T follicular helper cell (primary cell): ENCODE measurements at regions not wholly inside any gene's neighbourhood (a gene's known extent, or its start where the extent isn't known, plus 50 kb on each side); places are given as distances from the start of the nearest gene placed in this dataset.
"Not testable (repeated sequence)": the region's sequence is repeated elsewhere in the genome, so short reads cannot be mapped to it uniquely, and the experiment has no call there.

Experiments
- DNase-seq: peaks from one replicate; pipeline ENCODE4 v3.0.0-alpha.2; 2020; ENCODE audit warnings: low read depth

DNA sequence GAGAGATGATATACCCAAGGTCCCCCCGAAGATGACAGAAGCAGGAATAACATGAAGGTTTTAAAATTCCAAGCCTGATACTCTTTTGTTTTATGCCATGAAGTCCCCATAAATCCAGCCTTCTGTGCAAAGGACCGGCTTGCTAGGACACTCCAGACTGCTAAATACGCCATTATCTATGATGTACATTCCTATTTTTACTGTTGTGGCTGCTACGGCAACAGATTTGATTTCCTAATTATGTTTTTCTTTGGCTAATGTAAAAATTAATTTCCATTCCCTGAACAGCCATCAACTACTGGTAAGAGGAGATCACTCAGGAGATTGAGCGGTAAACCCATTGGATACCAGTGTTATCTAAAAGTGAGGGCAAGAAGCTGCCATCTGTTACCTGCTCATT is 1090.8 kb downstream of the TYW1 start:
- no peak for DNase-seq

- DNase-seq, result no peak
Measured at GRCh38 chr7:68088879-68089278, 1092.2 kb downstream of the TYW1 start.

DNA sequence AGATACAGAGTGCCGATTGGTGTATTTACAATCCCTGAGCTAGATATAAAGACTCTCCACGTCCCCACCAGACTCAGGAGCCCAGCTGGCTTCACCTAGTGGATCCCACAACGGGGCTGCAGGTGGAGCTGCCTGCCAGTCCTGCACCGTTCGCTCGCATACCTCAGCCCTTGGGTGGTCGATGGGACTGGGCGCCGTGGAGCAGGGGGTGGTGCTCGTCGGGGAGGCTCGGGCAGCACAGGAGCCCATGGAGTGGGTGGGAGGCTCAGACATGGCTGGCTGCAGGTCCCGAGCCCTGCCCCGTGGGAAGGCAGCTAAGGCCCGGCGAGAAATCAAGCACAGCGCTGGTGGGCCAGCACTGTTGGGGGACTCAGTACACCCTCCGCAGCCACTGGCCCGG is 1093.6 kb downstream of the TYW1 start:
- not testable (repeated sequence) for DNase-seq

DNA sequence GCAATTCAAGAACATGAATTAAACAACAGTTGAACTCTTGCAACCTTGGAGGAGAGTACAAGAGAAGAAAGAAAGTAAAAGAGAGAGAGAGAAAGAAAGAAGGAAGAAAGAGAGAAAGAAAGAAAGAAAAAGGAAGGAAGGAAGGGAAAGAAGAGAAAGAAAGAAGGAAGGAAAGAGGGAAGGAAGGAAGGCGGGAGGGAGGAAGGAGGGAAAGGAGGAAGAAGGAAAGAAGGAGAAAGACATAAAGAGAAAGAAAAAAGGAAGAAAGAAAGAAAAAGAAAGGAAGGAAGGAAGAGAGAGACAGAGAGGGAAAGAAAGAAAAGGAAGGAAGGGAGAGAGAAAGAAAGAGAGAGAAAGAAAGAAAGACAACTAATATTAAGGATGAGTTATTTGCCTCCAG is 1106.7 kb downstream of the TYW1 start:
- no peak for DNase-seq

GRCh38 chr7:68107261-68107660 is 1110.6 kb downstream of the TYW1 start:
- DNase-seq, result no peak

DNA sequence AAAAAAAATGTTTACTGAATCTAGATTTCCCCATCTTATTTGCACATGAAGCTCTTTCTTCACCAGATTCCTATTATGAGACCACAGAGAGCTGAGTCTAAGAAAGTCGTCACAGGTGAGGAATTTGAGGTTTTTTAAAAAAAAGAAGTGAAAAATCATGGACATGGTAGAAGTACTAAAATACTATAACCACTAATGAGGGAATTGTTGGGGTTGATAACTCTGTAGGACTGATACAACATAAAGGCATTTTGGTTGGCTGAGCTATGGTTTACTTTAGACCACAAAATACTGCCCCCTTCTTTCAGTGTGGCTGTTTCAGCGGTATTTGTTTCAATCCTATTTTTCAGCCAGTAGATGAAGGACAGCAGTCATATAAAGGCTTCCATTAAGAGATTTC is 1111.3 kb downstream of the TYW1 start:
- DNase-seq, result no peak

DNA sequence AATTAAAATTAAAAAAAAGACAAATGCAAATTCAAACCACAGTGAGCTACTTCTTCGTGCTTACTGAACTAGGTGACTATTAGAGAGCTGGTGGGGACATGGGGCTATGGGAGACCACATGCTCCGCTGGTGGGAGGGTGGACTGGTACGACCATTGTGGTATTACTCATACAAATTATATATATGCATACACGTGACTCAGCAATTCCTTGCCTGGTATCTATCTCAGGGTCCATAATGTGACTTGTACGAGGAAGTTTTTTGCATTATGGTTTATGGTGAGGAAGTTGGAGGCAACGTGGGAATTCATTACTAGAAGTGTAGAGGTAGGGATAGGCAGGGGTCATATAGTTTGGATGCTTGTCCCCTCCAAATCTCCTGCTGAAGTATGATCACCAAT is 1112.7 kb downstream of the TYW1 start:
- no peak for DNase-seq

GRCh38 chr7:68119411-68119810 is 1122.8 kb downstream of the TYW1 start:
- no peak for DNase-seq

- no peak for DNase-seq
Measured at GRCh38 chr7:68121056-68121455, 1124.4 kb downstream of the TYW1 start.

GRCh38 chr7:68121655-68122054 is 1125.0 kb downstream of the TYW1 start:
- DNase-seq, result no peak

DNA sequence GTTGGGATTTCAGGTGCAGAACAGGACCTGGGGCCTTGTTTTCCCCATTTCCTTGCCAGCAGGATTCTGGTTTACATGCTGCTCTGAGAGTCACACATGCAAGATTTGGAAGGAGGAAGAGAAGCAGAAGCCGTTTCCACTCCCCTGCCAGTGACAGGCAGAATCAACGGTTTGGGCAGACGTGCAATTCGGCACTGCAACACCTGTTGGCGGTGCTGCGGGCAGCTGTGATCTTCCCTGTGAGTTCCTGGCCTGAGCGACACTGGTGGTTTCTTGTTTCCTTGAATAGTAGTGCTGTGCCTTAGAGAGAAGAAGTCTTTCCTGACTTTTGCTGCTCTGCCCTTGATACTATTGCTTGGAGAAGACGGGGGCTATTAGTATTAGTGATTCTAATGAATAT is 1126.2 kb downstream of the TYW1 start:
- DNase-seq, result no peak

- no peak for DNase-seq
Measured at GRCh38 chr7:68125168-68125567, 1128.5 kb downstream of the TYW1 start.

GRCh38 chr7:68133045-68133444 is 1136.4 kb downstream of the TYW1 start:
- no peak for DNase-seq

- no peak for DNase-seq
Measured at GRCh38 chr7:68143345-68143744, 1146.7 kb downstream of the TYW1 start.

- no peak for DNase-seq
Measured at GRCh38 chr7:68146983-68147382, 1150.3 kb downstream of the TYW1 start.

GRCh38 chr7:68147614-68148238 is 1151.1 kb downstream of the TYW1 start:
- no peak for DNase-seq

- DNase-seq, result no peak
Measured at GRCh38 chr7:68148440-68148839, 1151.8 kb downstream of the TYW1 start.

DNA sequence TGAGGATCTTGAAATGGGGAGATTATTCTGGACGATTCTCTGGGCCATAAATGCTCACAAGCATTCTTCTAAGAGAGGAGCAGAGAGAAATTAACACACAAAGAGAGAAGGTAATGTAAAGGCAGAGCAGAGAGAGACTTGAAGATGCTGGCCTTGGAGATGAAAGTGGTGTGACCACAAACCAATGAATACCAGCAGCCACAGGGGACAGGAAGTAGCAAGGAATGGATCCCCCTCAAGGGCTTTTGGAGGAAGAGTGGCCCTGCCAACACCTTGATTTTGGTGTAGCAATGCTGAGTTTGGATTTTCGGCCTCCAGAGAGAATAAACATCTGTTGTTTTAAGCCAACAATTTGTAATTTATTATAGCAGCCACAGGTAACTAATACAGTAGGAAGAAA is 1155.6 kb downstream of the TYW1 start:
- no peak for DNase-seq

DNA sequence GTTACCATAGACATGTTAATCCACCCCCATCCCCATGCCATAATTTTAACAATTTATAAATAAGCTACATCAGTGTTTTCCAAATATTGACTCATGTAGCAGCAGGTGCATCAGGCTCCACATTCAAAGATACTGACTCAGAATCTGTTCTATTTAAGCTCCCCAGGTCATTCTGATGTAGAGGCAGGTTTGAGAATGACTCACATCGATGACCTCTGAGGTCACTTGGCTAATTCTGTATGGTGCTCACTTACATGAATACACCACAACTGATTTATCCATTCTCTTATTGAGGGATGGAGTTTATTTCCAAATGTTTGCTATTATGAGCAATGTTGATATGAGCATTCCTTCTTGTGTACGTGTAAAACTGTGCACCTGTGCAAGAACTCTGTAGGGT is 1159.0 kb downstream of the TYW1 start:
- no peak for DNase-seq

GRCh38 chr7:68158686-68159295 is 1162.2 kb downstream of the TYW1 start:
- DNase-seq, result no peak

DNA sequence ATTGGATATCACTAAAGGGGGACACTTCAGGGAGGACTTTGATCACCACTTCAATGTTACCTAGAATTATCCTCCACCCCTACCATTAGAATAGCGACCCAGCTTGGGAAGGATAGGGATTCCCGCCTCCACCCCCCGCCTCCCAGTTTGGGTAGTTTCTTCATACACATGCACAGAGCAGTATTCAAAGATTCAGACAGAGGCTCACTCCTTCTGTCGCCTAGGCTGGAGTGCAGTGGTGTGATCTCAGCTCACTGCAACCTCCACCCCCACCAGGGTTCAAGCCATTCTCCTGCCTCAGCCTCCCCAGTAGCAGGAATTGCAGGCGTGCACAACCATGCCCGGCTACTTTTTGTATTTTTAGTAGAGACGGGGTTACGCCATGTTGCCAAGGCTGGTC is 1166.1 kb downstream of the TYW1 start:
- no peak for DNase-seq

DNA sequence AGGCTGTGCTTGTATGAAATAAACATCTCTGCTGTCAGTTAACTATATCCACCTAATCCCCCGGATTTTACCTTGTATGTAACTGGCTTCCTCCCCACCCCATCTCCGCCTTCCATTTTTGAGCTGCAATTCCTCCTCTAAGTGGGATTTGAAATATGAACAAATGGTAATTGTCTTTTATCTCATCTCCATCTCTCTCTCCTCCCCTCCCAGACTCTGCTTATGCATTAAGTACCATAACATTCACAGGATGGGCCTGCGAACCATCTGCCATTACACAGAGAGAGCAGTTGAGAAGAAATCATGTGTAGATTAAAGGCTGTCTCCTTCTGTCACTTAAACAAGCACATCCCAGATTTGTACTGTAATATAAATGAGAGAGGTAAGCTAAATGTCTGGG is 1169.9 kb downstream of the TYW1 start:
- no peak for DNase-seq

GRCh38 chr7:68173513-68173912 is 1176.9 kb downstream of the TYW1 start:
- no peak for DNase-seq

GRCh38 chr7:68176974-68177373 is 1180.3 kb downstream of the TYW1 start:
- no peak for DNase-seq
